ENCODE measurements at regions not wholly inside any gene's neighbourhood (a gene's known extent, or its start where the extent isn't known, plus 50 kb on each side); places are given as distances from the start of the nearest gene placed in this dataset.

DNA sequence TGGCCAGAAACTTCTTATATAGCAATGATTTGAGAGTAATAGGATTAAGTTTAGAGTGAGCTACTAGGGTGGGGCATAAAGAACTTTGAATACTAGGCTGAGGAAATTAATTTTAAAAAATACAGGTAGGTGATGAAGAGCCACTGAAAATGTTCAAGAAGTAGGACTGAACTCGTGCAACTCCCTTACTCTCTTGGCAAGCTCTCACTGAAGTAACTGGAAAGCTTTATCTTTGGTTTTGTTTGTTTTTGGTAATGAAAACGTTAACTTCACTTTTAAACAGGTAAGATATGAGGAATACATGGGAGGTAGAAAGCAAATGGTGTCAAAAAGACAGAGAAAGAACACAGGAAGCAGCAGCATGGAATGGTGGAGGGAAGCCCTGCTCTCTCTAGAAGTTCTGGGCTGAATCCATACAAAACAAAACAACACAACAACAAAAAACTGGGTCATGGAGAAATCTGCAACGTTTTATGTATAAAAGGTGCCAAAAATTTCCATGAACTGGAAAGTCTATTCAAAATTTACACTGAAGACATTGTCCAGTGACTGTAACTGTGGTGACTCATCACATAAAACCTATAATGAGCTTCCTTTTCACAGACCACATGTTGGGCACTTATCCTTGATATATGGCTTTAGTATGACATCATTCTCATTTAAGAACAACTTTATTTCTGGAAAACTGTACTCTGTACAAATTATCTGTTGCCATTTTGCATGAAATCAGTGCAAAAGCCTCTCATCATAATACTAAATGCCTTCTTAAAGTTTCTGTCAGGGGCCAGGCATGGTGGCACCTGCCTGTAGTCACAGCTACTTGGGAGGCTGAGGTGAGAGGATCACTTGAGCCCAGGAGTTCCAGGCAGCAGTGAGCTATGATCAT is 91.2 kb upstream of the CHD1 start:
- Histone ChIP-seq H3K4me2 (peak overlapping the region; percentile 59; the same call in 1 of the 2 replicates), H3K9ac (no peak overlapping the region), H4K20me1 (ENCODE audit: insufficient read depth) (no peaks in the 10 kb centered on the region), H3K79me2 (ENCODE audit: insufficient read depth) (no peaks in the 10 kb centered on the region), H3K9me2 (no peaks in the 10 kb centered on the region), H2AFZ (ENCODE audit: low read depth) (peak overlapping the region; percentile 7), H3K4me1 (ENCODE audit: control insufficient read depth in 1 of 2, insufficient read depth in 2 of 2, low read depth in 1 of 2, low read length in 1 of 2) (peaks cover 2 to 20% of the 10 kb centered on the region in 2 experiments; a peak in 2 of 4 replicates), H3F3A (replicated peaks; ENCODE audit: insufficient read depth) (peaks cover 12% of the 10 kb centered on the region), H3K4me3 (ENCODE audit: low read depth in 2 of 2, low read length in 1 of 2) (no peak overlapping the region), H3K9me3 (no peaks in the 10 kb centered on the region), H3K36me3 (replicated peaks in 1 of 2; ENCODE audit: control insufficient read depth in 1 of 2, insufficient read depth in 2 of 2, low read length in 1 of 2) (no peaks in the 10 kb centered on the region), H3K27me3 (ENCODE audit: insufficient read depth) (no peaks in the 10 kb centered on the region), H3K27ac (ENCODE audit: low read depth in 2 of 2, low read length in 1 of 2) (peak overlapping the region; percentile 60 to 82; a peak in 3 of 4 replicates)
- CTCF ChIA-PET: interaction anchor here (2.3 kb wide), 1 partner anchor 12 kb away, joined by 10 read pairs; no protein-coding TSS in a partner anchor
- WGBS (ENCODE audit: low lambda C conversion rate): 27% methylated on average over 3 of the region's 3 CpGs
- DNase-seq: no peak
- POLR2A ChIA-PET: no interaction called here
- peak; percentile 86; the same call in 1 of the 2 replicates for TF ChIP-seq POLR2AphosphoS5 (IDR thresholded peaks at IDR 0.05; ENCODE audit: low read depth, low read length)
- TF ChIP-seq FOXJ3 (CRISPR knock-in tag; IDR thresholded peaks at IDR 0.05): no peak
- no peak for TF ChIP-seq EZH2phosphoT487 (IDR thresholded peaks at IDR 0.05; ENCODE audit: borderline replicate concordance, low read depth)
- peak; percentile 94 for TF ChIP-seq TEAD4 (IDR thresholded peaks at IDR 0.05; ENCODE audit: borderline replicate concordance, insufficient read depth)
- TF ChIP-seq, protein P1, sequence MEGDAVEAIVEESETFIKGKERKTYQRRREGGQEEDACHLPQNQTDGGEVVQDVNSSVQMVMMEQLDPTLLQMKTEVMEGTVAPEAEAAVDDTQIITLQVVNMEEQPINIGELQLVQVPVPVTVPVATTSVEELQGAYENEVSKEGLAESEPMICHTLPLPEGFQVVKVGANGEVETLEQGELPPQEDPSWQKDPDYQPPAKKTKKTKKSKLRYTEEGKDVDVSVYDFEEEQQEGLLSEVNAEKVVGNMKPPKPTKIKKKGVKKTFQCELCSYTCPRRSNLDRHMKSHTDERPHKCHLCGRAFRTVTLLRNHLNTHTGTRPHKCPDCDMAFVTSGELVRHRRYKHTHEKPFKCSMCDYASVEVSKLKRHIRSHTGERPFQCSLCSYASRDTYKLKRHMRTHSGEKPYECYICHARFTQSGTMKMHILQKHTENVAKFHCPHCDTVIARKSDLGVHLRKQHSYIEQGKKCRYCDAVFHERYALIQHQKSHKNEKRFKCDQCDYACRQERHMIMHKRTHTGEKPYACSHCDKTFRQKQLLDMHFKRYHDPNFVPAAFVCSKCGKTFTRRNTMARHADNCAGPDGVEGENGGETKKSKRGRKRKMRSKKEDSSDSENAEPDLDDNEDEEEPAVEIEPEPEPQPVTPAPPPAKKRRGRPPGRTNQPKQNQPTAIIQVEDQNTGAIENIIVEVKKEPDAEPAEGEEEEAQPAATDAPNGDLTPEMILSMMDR (IDR thresholded peaks at IDR 0.05): no peak
- no peak for TF ChIP-seq SMC3 (IDR thresholded peaks at IDR 0.05; ENCODE audit: low read depth, low read length)
- TF ChIP-seq RXRA (IDR thresholded peaks at IDR 0.05; ENCODE audit: borderline replicate concordance, low read depth): peak; percentile 89; the same call in 1 of the 2 replicates
- TF ChIP-seq GATA2 (CRISPR knock-in tag; IDR thresholded peaks at IDR 0.05): no peak
- TF ChIP-seq, protein P2, sequence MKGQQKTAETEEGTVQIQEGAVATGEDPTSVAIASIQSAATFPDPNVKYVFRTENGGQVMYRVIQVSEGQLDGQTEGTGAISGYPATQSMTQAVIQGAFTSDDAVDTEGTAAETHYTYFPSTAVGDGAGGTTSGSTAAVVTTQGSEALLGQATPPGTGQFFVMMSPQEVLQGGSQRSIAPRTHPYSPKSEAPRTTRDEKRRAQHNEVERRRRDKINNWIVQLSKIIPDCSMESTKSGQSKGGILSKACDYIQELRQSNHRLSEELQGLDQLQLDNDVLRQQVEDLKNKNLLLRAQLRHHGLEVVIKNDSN (IDR thresholded peaks at IDR 0.05; ENCODE audit: borderline replicate concordance, low read depth): no peak
- TF ChIP-seq, protein P3, sequence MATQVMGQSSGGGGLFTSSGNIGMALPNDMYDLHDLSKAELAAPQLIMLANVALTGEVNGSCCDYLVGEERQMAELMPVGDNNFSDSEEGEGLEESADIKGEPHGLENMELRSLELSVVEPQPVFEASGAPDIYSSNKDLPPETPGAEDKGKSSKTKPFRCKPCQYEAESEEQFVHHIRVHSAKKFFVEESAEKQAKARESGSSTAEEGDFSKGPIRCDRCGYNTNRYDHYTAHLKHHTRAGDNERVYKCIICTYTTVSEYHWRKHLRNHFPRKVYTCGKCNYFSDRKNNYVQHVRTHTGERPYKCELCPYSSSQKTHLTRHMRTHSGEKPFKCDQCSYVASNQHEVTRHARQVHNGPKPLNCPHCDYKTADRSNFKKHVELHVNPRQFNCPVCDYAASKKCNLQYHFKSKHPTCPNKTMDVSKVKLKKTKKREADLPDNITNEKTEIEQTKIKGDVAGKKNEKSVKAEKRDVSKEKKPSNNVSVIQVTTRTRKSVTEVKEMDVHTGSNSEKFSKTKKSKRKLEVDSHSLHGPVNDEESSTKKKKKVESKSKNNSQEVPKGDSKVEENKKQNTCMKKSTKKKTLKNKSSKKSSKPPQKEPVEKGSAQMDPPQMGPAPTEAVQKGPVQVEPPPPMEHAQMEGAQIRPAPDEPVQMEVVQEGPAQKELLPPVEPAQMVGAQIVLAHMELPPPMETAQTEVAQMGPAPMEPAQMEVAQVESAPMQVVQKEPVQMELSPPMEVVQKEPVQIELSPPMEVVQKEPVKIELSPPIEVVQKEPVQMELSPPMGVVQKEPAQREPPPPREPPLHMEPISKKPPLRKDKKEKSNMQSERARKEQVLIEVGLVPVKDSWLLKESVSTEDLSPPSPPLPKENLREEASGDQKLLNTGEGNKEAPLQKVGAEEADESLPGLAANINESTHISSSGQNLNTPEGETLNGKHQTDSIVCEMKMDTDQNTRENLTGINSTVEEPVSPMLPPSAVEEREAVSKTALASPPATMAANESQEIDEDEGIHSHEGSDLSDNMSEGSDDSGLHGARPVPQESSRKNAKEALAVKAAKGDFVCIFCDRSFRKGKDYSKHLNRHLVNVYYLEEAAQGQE (IDR thresholded peaks at IDR 0.05; ENCODE audit: low read depth, low read length): no peak
- TF ChIP-seq, protein P4, sequence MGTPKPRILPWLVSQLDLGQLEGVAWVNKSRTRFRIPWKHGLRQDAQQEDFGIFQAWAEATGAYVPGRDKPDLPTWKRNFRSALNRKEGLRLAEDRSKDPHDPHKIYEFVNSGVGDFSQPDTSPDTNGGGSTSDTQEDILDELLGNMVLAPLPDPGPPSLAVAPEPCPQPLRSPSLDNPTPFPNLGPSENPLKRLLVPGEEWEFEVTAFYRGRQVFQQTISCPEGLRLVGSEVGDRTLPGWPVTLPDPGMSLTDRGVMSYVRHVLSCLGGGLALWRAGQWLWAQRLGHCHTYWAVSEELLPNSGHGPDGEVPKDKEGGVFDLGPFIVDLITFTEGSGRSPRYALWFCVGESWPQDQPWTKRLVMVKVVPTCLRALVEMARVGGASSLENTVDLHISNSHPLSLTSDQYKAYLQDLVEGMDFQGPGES (IDR thresholded peaks at IDR 0.05; ENCODE audit: low read depth, low read length): no peak
- no peak for TF ChIP-seq GABPA (IDR thresholded peaks at IDR 0.05; ENCODE audit: low read depth)
- TF ChIP-seq TCF12 (IDR thresholded peaks at IDR 0.05): peak; percentile 100
- TF ChIP-seq MAX (IDR thresholded peaks at IDR 0.05; ENCODE audit: low read depth): peak; percentile 39; the same call in 1 of the 2 replicates
- no peak for TF ChIP-seq CHD2 (IDR thresholded peaks at IDR 0.05; ENCODE audit: low read length, partially characterized antibody)
- no peak for TF ChIP-seq RFX5 (IDR thresholded peaks at IDR 0.05; ENCODE audit: low read length)
- no peak for TF ChIP-seq MXI1 (IDR thresholded peaks at IDR 0.05; ENCODE audit: low read depth, low read length)
- TF ChIP-seq FOXM1 (IDR thresholded peaks at IDR 0.05; ENCODE audit: low read depth): peak; percentile 94
- no peak for TF ChIP-seq YY1 (IDR thresholded peaks at IDR 0.05; ENCODE audit: low read depth)
- peak; percentile 97 for TF ChIP-seq FOSL2 (IDR thresholded peaks at IDR 0.05; ENCODE audit: borderline replicate concordance, low read depth)
- 0 out of 2 replicates have a peak, but pooled peaks have one; percentile 19 for TF ChIP-seq SIN3A (IDR thresholded peaks at IDR 0.05; ENCODE audit: borderline replicate concordance, low read depth, low read length)
- TF ChIP-seq PBX3 (IDR thresholded peaks at IDR 0.05): peak; percentile 97
- TF ChIP-seq RCOR1 (IDR thresholded peaks at IDR 0.05; ENCODE audit: low read length): no peak
- peak; percentile 74 for TF ChIP-seq MEF2A (IDR thresholded peaks at IDR 0.05; ENCODE audit: borderline replicate concordance, low read depth)
- peak; percentile 100 for TF ChIP-seq JUND (IDR thresholded peaks at IDR 0.05)

Measured in SK-N-SH (cell line).